WTC11 (cell line): ENCODE measurements at regions not wholly inside any gene's neighbourhood (a gene's known extent, or its start where the extent isn't known, plus 50 kb on each side); places are given as distances from the start of the nearest gene placed in this dataset.

Source experiments
- ATAC-seq: fragments of 200-7000 bp; cut with Tn5 transposase; 2 replicates; pipeline ENCODE4 v1.10.0; 2021; ENCODE audit warnings: mild to moderate bottlenecking, moderate library complexity
- CTCF ChIA-PET: fragments of 300-600 bp; sonication (Branson Sonifier 250); formaldehyde crosslinking; loops from one replicate; lab custom pipeline; 2021; ENCODE audit warnings: antibody characterized with exemption; lab: Charles Lee
- POLR2A ChIA-PET: fragments of 350-600 bp; sonication (Branson Sonifier 250); formaldehyde crosslinking; loops from one replicate; lab custom pipeline; 2021; ENCODE audit warnings: antibody characterized with exemption; lab: Charles Lee
- DNase-seq: peaks from one replicate; pipeline ENCODE4 v3.0.0; 2021; ENCODE audit warnings: low spot score
- H3K27ac Mint-ChIP-seq: 2 replicates; pipeline ENCODE4 v1.8.0; 2021; ENCODE audit warnings: mixed read lengths
- H3K27me3 Mint-ChIP-seq: 2 replicates; pipeline ENCODE4 v1.8.0; 2021; ENCODE audit warnings: low read depth, mild to moderate bottlenecking, moderate library complexity, mixed read lengths
- H3K36me3 Mint-ChIP-seq: 2 replicates; pipeline ENCODE4 v1.8.0; 2021; ENCODE audit warnings: mixed read lengths
- H3K4me1 Mint-ChIP-seq: 2 replicates; pipeline ENCODE4 v1.8.0; 2022; ENCODE audit warnings: mixed read lengths
- H3K4me3 Mint-ChIP-seq: 2 replicates; pipeline ENCODE4 v1.8.0; 2021; ENCODE audit warnings: mild to moderate bottlenecking, moderate library complexity, mixed read lengths
- H3K9me3 Mint-ChIP-seq: 2 replicates; pipeline ENCODE4 v1.8.0; 2021; ENCODE audit warnings: mixed read lengths
- AFF4 ChIP-seq: sonication (generic); formaldehyde crosslinking; IDR thresholded peaks from 2 replicates; pipeline ENCODE4 v1.8.1; 2023; ENCODE audit warnings: mild to moderate bottlenecking, missing genetic modification reagents, borderline replicate concordance
- ATF1 ChIP-seq: sonication (generic); formaldehyde crosslinking; IDR thresholded peaks from 2 replicates; pipeline ENCODE4 v1.8.1; 2023; ENCODE audit warnings: mild to moderate bottlenecking, moderate library complexity, missing genetic modification reagents
- CREB1 ChIP-seq: sonication (generic); formaldehyde crosslinking; IDR thresholded peaks from 2 replicates; pipeline ENCODE4 v1.8.0; 2023; ENCODE audit warnings: mild to moderate bottlenecking, missing genetic modification reagents
- CREM ChIP-seq: sonication (generic); formaldehyde crosslinking; IDR thresholded peaks from 2 replicates; pipeline ENCODE4 v1.8.1; 2022; ENCODE audit warnings: mild to moderate bottlenecking, missing genetic modification reagents, moderate library complexity
- ERG ChIP-seq: fragments of 250-450 bp; sonication (Bioruptor Pico); IDR thresholded peaks from 2 replicates; pipeline ENCODE4 v1.8.0; 2021; ENCODE audit warnings: mild to moderate bottlenecking
- FOXK1 ChIP-seq: sonication (generic); formaldehyde crosslinking; IDR thresholded peaks from 2 replicates; pipeline ENCODE4 v1.8.0; 2022; ENCODE audit warnings: mild to moderate bottlenecking, moderate library complexity, missing genetic modification reagents
- FOXP1 ChIP-seq: sonication (generic); formaldehyde crosslinking; IDR thresholded peaks from 2 replicates; pipeline ENCODE4 v1.8.0; 2022; ENCODE audit warnings: missing genetic modification reagents, mild to moderate bottlenecking, moderate library complexity, borderline replicate concordance
- GABPB1 ChIP-seq: sonication (generic); formaldehyde crosslinking; IDR thresholded peaks from 2 replicates; pipeline ENCODE4 v1.8.1; 2023; ENCODE audit warnings: mild to moderate bottlenecking, missing genetic modification reagents
- GTF2I ChIP-seq: fragments of 250-450 bp; sonication (Bioruptor Pico); conservative IDR thresholded peaks from 2 replicates; pipeline ENCODE4 v1.4.0; 2021; ENCODE audit warnings: mild to moderate bottlenecking
- JUN ChIP-seq: sonication (generic); formaldehyde crosslinking; IDR thresholded peaks from 2 replicates; pipeline ENCODE4 v1.8.0; 2023; ENCODE audit warnings: mild to moderate bottlenecking, missing genetic modification reagents
- MXD4 ChIP-seq: fragments of 250-450 bp; sonication (Bioruptor Pico); IDR thresholded peaks from 2 replicates; pipeline ENCODE4 v1.8.0; 2021; ENCODE audit warnings: mild to moderate bottlenecking, moderate library complexity, borderline replicate concordance
- NFE2L1 ChIP-seq: sonication (generic); formaldehyde crosslinking; IDR thresholded peaks from 2 replicates; pipeline ENCODE4 v1.8.1; 2023; ENCODE audit warnings: missing genetic modification reagents
- NR3C1 ChIP-seq: sonication (generic); formaldehyde crosslinking; conservative IDR thresholded peaks from 2 replicates; pipeline ENCODE4 v1.8.1; 2023; ENCODE audit warnings: low read depth, mild to moderate bottlenecking, missing genetic modification reagents
- RORB ChIP-seq: fragments of 250-450 bp; sonication (Bioruptor Pico); IDR thresholded peaks from 2 replicates; pipeline ENCODE4 v1.9.0; 2021; ENCODE audit warnings: mild to moderate bottlenecking
- TEAD1 ChIP-seq: sonication (generic); formaldehyde crosslinking; IDR thresholded peaks from 2 replicates; pipeline ENCODE4 v1.8.0; 2022; ENCODE audit warnings: mild to moderate bottlenecking, missing genetic modification reagents
- TEAD4 ChIP-seq: sonication (generic); formaldehyde crosslinking; IDR thresholded peaks from 2 replicates; pipeline ENCODE4 v1.8.0; 2022; ENCODE audit warnings: mild to moderate bottlenecking, missing genetic modification reagents
- USF1 ChIP-seq: sonication (generic); formaldehyde crosslinking; IDR thresholded peaks from 2 replicates; pipeline ENCODE4 v1.8.0; 2022; ENCODE audit warnings: mild to moderate bottlenecking, missing genetic modification reagents
- ZNF121 ChIP-seq: sonication (generic); formaldehyde crosslinking; IDR thresholded peaks from 2 replicates; pipeline ENCODE4 v1.8.0; 2023; ENCODE audit warnings: missing genetic modification reagents
- ZNF219 ChIP-seq: sonication (generic); formaldehyde crosslinking; IDR thresholded peaks from 2 replicates; pipeline ENCODE4 v1.8.0; 2023; ENCODE audit warnings: missing genetic modification reagents, mild to moderate bottlenecking, borderline replicate concordance
- ZNF232 ChIP-seq: sonication (generic); formaldehyde crosslinking; IDR thresholded peaks from 2 replicates; pipeline ENCODE4 v1.8.0; 2022; ENCODE audit warnings: mild to moderate bottlenecking, missing genetic modification reagents
- ZNF281 ChIP-seq: sonication (generic); formaldehyde crosslinking; IDR thresholded peaks from 2 replicates; pipeline ENCODE4 v1.8.0; 2023; ENCODE audit warnings: mild to moderate bottlenecking, missing genetic modification reagents
- ZNF512 ChIP-seq: sonication (generic); formaldehyde crosslinking; IDR thresholded peaks from 2 replicates; pipeline ENCODE4 v1.8.1; 2022; ENCODE audit warnings: missing genetic modification reagents, borderline replicate concordance
- ZNF671 ChIP-seq: fragments of 250-450 bp; sonication (Bioruptor Pico); IDR thresholded peaks from 2 replicates; pipeline ENCODE4 v1.8.0; 2021; ENCODE audit warnings: mild to moderate bottlenecking

GRCh38 chr2:200068642-200069041 lies 113.3 kb downstream of the MAIP1 start:
- peaks cover 5% of the 10 kb centered on the region; the same call in 1 of the 2 replicates for H3K36me3 Mint-ChIP-seq
- ATAC-seq: no peak
- H3K27ac Mint-ChIP-seq: no peak overlapping the region
- POLR2A ChIA-PET: interaction anchor here (0.7 kb wide), 1 partner anchor 23 kb away, joined by 6 read pairs; no protein-coding TSS in a partner anchor
- no peak for DNase-seq
- TF ChIP-seq ZNF121 (CRISPR knock-in tag): no peak
- TF ChIP-seq TEAD4: no peak
- TF ChIP-seq MXD4 (CRISPR knock-in tag): no peak
- TF ChIP-seq GTF2I (CRISPR knock-in tag): no peak
- TF ChIP-seq CREM (CRISPR knock-in tag): no peak
- no peak for TF ChIP-seq ZNF512
- no peak for TF ChIP-seq ZNF281
- TF ChIP-seq NR3C1 (CRISPR knock-in tag): no peak
- TF ChIP-seq NFE2L1 (CRISPR knock-in tag): no peak
- TF ChIP-seq FOXK1: no peak
- no peak for TF ChIP-seq ZNF232 (CRISPR knock-in tag)
- no peak for TF ChIP-seq ZNF219
- TF ChIP-seq CREB1: no peak
- no peak for TF ChIP-seq ZNF671 (CRISPR knock-in tag)
- TF ChIP-seq FOXP1: no peak
- no peak for TF ChIP-seq ATF1 (CRISPR knock-in tag)
- TF ChIP-seq ERG: no peak
- H3K27me3 Mint-ChIP-seq: no peaks in the 10 kb centered on the region
- no peak overlapping the region for H3K4me3 Mint-ChIP-seq
- H3K4me1 Mint-ChIP-seq: peaks cover 7% of the 10 kb centered on the region
- H3K9me3 Mint-ChIP-seq: peaks cover 19% of the 10 kb centered on the region
- CTCF ChIA-PET: no interaction called here

- ATAC-seq (no peak), DNase-seq (no peak)
- TF ChIP-seq RORB (peak; percentile 17; the same call in 1 of the 2 replicates), GABPB1 (CRISPR knock-in tag) (peak; percentile 72), TEAD1 (CRISPR knock-in tag) (no peak)
- H3K36me3 Mint-ChIP-seq: no peaks in the 10 kb centered on the region
- ChIA-PET POLR2A (no interaction called here), CTCF (no interaction called here)
- H3K9me3 Mint-ChIP-seq: peaks cover 14% of the 10 kb centered on the region
- H3K27me3 Mint-ChIP-seq: no peaks in the 10 kb centered on the region
- no peak overlapping the region for H3K4me3 Mint-ChIP-seq
- H3K4me1 Mint-ChIP-seq: peaks cover 17% of the 10 kb centered on the region
- H3K27ac Mint-ChIP-seq: no peak overlapping the region
These were observed 121.8 kb downstream of the MAIP1 start for GRCh38 chr2:200077210-200077650.

- ChIA-PET POLR2A (no interaction called here), CTCF (no interaction called here)
- Mint-ChIP-seq H3K36me3 (no peaks in the 10 kb centered on the region), H3K4me1 (peaks cover 18% of the 10 kb centered on the region), H3K27me3 (no peaks in the 10 kb centered on the region), H3K4me3 (no peak overlapping the region), H3K9me3 (peaks cover 10% of the 10 kb centered on the region), H3K27ac (no peak overlapping the region)
- TF ChIP-seq USF1 (no peak), FOXK1 (no peak), JUN (no peak), NFE2L1 (CRISPR knock-in tag) (no peak), AFF4 (no peak)
- ATAC-seq (no peak), DNase-seq (no peak)
These were observed 122.5 kb downstream of the MAIP1 start for GRCh38 chr2:200077838-200078237.
